ENCODE measurements at regions not wholly inside any gene's neighbourhood (a gene's known extent, or its start where the extent isn't known, plus 50 kb on each side); places are given as distances from the start of the nearest gene placed in this dataset.

GRCh38 chr16:31754998-31755615 lies 118.5 kb upstream of the ZNF267 start:
- ATAC-seq (no peak), DNase-seq (no peak), FAIRE-seq (no peak)
- H3K4me3 ChIP-seq: no peak overlapping the region
- 98% methylated on average over 7 of the region's 7 CpGs for WGBS, 2 donors
- no peaks in the 10 kb centered on the region for H3K4me1 ChIP-seq
- H3K27me3 ChIP-seq: no peaks in the 10 kb centered on the region
- TF ChIP-seq CTCF (IDR thresholded peaks at IDR 0.05): no peak
- peaks cover 3 to 40% (median 10%) of the 10 kb centered on the region in 4 donors for H3K9me3 ChIP-seq
- intact Hi-C loops (cut with DNase I): no loop called here
- no peak overlapping the region for H3K27ac ChIP-seq
- H3K36me3 ChIP-seq: peaks cover 0 to 43% (median 9%) of the 10 kb centered on the region in 3 donors

- 97 to 98% methylated on average over 2 of the region's 2 CpGs for WGBS, 2 donors
- ATAC-seq (no peak), FAIRE-seq (no peak), DNase-seq (no peak)
- Histone ChIP-seq H3K9me3 (peaks cover 0 to 11% (median 5%) of the 10 kb centered on the region in 4 donors), H3K4me3 (no peak overlapping the region), H3K27ac (no peak overlapping the region), H3K4me1 (no peaks in the 10 kb centered on the region), H3K27me3 (no peaks in the 10 kb centered on the region), H3K36me3 (no peaks in the 10 kb centered on the region)
- intact Hi-C loops (cut with DNase I): no loop called here
- no peak for TF ChIP-seq CTCF (IDR thresholded peaks at IDR 0.05)
These were observed 109.5 kb upstream of the ZNF267 start for GRCh38 chr16:31764103-31764502.

- H3K36me3 ChIP-seq: no peaks in the 10 kb centered on the region
- no peak for ATAC-seq
- TF ChIP-seq CTCF (IDR thresholded peaks at IDR 0.05): no peak
- intact Hi-C loops (cut with DNase I): no loop called here
- WGBS, 2 donors: 92 to 93% methylated on average over 10 of the region's 10 CpGs
- H3K27ac ChIP-seq: no peak overlapping the region
- no peak overlapping the region for H3K4me3 ChIP-seq
- no peak for FAIRE-seq
- no peaks in the 10 kb centered on the region for H3K4me1 ChIP-seq
- H3K9me3 ChIP-seq: peaks cover 0 to 15% (median 3%) of the 10 kb centered on the region in 4 donors
- DNase-seq: no peak
- H3K27me3 ChIP-seq: no peaks in the 10 kb centered on the region
These were observed 106.3 kb upstream of the ZNF267 start for GRCh38 chr16:31767267-31767666.

DNA sequence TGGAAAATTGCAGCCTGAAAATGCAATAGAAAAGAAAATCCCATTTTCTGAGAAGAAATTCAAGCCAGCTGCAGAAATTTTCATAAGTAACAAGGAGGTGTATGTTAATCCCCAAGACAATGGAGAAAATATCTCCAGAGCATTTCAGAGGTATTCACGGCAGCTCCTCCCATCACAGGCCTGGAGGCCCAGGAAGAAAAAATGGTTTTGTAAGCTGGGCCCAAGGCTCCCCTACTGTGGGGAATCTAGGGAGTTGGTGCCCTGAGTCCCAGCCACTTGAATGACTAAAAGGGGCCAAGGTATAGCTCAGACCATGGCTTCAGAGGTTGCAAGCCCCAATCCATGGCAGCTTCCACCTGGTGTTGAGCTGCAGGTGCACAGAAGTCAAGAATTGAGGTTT lies 93.3 kb upstream of the ZNF267 start:
- Histone ChIP-seq H3K9me3 (no peaks in the 10 kb centered on the region), H3K36me3 (no peaks in the 10 kb centered on the region), H3K4me1 (no peaks in the 10 kb centered on the region), H3K27me3 (no peaks in the 10 kb centered on the region), H3K27ac (no peak overlapping the region), H3K4me3 (no peak overlapping the region)
- whole genome bisulfite sequencing, 2 donors: 84 to 96% methylated on average over 1 of the region's 1 CpG
- no peak for TF ChIP-seq CTCF (IDR thresholded peaks at IDR 0.05)
- no peak for ATAC-seq
- intact Hi-C loops (cut with DNase I): no loop called here
- no peak for DNase-seq
- FAIRE-seq: no peak

GRCh38 chr16:31785126-31785525 lies 88.5 kb upstream of the ZNF267 start:
- TF ChIP-seq CTCF (IDR thresholded peaks at IDR 0.05): no peak

More at GRCh38 chr16:31785126-31785525, 88.5 kb upstream of the ZNF267 start:
- WGBS, 2 donors: 45 to 57% methylated on average over 2 of the region's 2 CpGs
- Histone ChIP-seq H3K4me1 (no peaks in the 10 kb centered on the region), H3K4me3 (no peak overlapping the region), H3K27ac (no peak overlapping the region), H3K27me3 (no peaks in the 10 kb centered on the region), H3K9me3 (no peaks in the 10 kb centered on the region), H3K36me3 (no peaks in the 10 kb centered on the region)
- no peak for DNase-seq
- intact Hi-C loops (cut with DNase I): no loop called here
- FAIRE-seq: no peak
- ATAC-seq: no peak

Measured in pancreas (tissue), 10 donors.